Mesothelial cell of epicardium (in vitro differentiated cells): ENCODE measurements at regions not wholly inside any gene's neighbourhood (a gene's known extent, or its start where the extent isn't known, plus 50 kb on each side); places are given as distances from the start of the nearest gene placed in this dataset.

Experiments used
- DNase-seq, 2 experiments: peaks; one replicate each; pipeline ENCODE4 v3.0.0; 2021; ENCODE audit warnings: low spot score in 2 of 2; ENCODE audit not compliant: unreplicated experiment in 2 of 2
- H3K27ac Mint-ChIP-seq: 2 replicates; pipeline ENCODE4 v1.8.0; 2021; ENCODE audit warnings: mixed read lengths
- H3K27me3 Mint-ChIP-seq: 2 replicates; pipeline ENCODE4 v1.8.0; 2021; ENCODE audit warnings: low read depth, mixed read lengths
- H3K36me3 Mint-ChIP-seq: 2 replicates; pipeline ENCODE4 v1.8.0; 2021; ENCODE audit warnings: mixed read lengths
- H3K4me1 Mint-ChIP-seq: 2 replicates; pipeline ENCODE4 v1.8.0; 2021; ENCODE audit warnings: mixed read lengths
- H3K4me3 Mint-ChIP-seq: 2 replicates; pipeline ENCODE4 v1.8.0; 2021; ENCODE audit warnings: mild to moderate bottlenecking, moderate library complexity, mixed read lengths
- H3K9me3 Mint-ChIP-seq: 2 replicates; pipeline ENCODE4 v1.8.0; 2021; ENCODE audit warnings: mixed read lengths
- CTCF ChIP-seq: fragments of 200-600 bp; sonication (generic); IDR thresholded peaks from one replicate; pipeline ENCODE4 v1.5.0; 2021; ENCODE audit warnings: antibody characterized with exemption; ENCODE audit not compliant: unreplicated experiment

GRCh38 chr2:12278217-12278750, 438.5 kb upstream of the TRIB2 start:
- H3K4me1 Mint-ChIP-seq: no peaks in the 10 kb centered on the region
- DNase-seq: no peak
- no peaks in the 10 kb centered on the region for H3K36me3 Mint-ChIP-seq
- H3K9me3 Mint-ChIP-seq: peaks cover 6% of the 10 kb centered on the region
- H3K27me3 Mint-ChIP-seq: peaks cover 4% of the 10 kb centered on the region
- no peak overlapping the region for H3K27ac Mint-ChIP-seq
- no peak overlapping the region for H3K4me3 Mint-ChIP-seq
- TF ChIP-seq CTCF: no peak

GRCh38 chr2:12282780-12283695, 433.7 kb upstream of the TRIB2 start:
- Mint-ChIP-seq H3K4me3 (no peak overlapping the region), H3K36me3 (peaks cover 4% of the 10 kb centered on the region), H3K27me3 (no peaks in the 10 kb centered on the region), H3K4me1 (peaks cover 16% of the 10 kb centered on the region), H3K27ac (no peak overlapping the region), H3K9me3 (peaks cover 15% of the 10 kb centered on the region)
- no peak for DNase-seq
- no peak for TF ChIP-seq CTCF

- Mint-ChIP-seq H3K27ac (no peak overlapping the region), H3K9me3 (peaks cover 15% of the 10 kb centered on the region), H3K36me3 (peaks cover 4% of the 10 kb centered on the region), H3K27me3 (no peaks in the 10 kb centered on the region), H3K4me1 (peaks cover 19% of the 10 kb centered on the region), H3K4me3 (no peak overlapping the region)
- no peak for DNase-seq
- TF ChIP-seq CTCF: no peak
Observed at GRCh38 chr2:12284037-12284436, 432.7 kb upstream of the TRIB2 start.

- H3K27ac Mint-ChIP-seq: no peak overlapping the region
- H3K4me3 Mint-ChIP-seq: no peak overlapping the region
- TF ChIP-seq CTCF: no peak
- H3K9me3 Mint-ChIP-seq: peaks cover 15% of the 10 kb centered on the region
- H3K4me1 Mint-ChIP-seq: peaks cover 19% of the 10 kb centered on the region
- no peaks in the 10 kb centered on the region for H3K27me3 Mint-ChIP-seq
- DNase-seq: no peak
- H3K36me3 Mint-ChIP-seq: peaks cover 4% of the 10 kb centered on the region
Observed at GRCh38 chr2:12284487-12284886, 432.2 kb upstream of the TRIB2 start.

- Mint-ChIP-seq H3K27ac (no peak overlapping the region), H3K9me3 (peaks cover 15% of the 10 kb centered on the region), H3K4me1 (peaks cover 19% of the 10 kb centered on the region), H3K27me3 (peaks cover 5% of the 10 kb centered on the region), H3K4me3 (no peak overlapping the region), H3K36me3 (peaks cover 4% of the 10 kb centered on the region)
- DNase-seq: no peak
- no peak for TF ChIP-seq CTCF
Observed at GRCh38 chr2:12286347-12286746, 430.4 kb upstream of the TRIB2 start.
